Skeletal muscle cell (primary cell): ENCODE measurements at regions not wholly inside any gene's neighbourhood (a gene's known extent, or its start where the extent isn't known, plus 50 kb on each side); places are given as distances from the start of the nearest gene placed in this dataset.

Source experiments
- DNase-seq: peaks from one replicate; pipeline ENCODE4 v3.0.0-alpha.2; 2010; ENCODE audit warnings: low read depth
- H3K4me3 ChIP-seq: 2 replicates; pipeline ENCODE4 v1.5.1; 2011; ENCODE audit warnings: low read depth, mild to moderate bottlenecking, control low read depth, low read length, moderate library complexity

- no peak overlapping the region for H3K4me3 ChIP-seq
- no peak for DNase-seq
Observed at GRCh38 chr7:26543951-26544350, 252.3 kb downstream of the SNX10 start.

GRCh38 chr7:26546508-26547053 is 254.9 kb downstream of the SNX10 start:
- H3K4me3 ChIP-seq: no peak overlapping the region
- DNase-seq: no peak

GRCh38 chr7:26547156-26547555 is 255.5 kb downstream of the SNX10 start:
- no peak for DNase-seq
- no peak overlapping the region for H3K4me3 ChIP-seq

- no peak for DNase-seq
- no peak overlapping the region for H3K4me3 ChIP-seq
Observed at GRCh38 chr7:26549281-26549944, 257.8 kb downstream of the SNX10 start.

- no peak for DNase-seq
- H3K4me3 ChIP-seq: no peak overlapping the region
Observed at GRCh38 chr7:26550492-26550891, 258.8 kb downstream of the SNX10 start.

- DNase-seq: no peak
- H3K4me3 ChIP-seq: no peak overlapping the region
Observed at GRCh38 chr7:26551740-26552139, 260.1 kb downstream of the SNX10 start.

- no peak overlapping the region for H3K4me3 ChIP-seq
- no peak for DNase-seq
Observed at GRCh38 chr7:26553128-26553527, 261.5 kb downstream of the SNX10 start.

GRCh38 chr7:26553582-26553981 is 261.9 kb downstream of the SNX10 start:
- no peak overlapping the region for H3K4me3 ChIP-seq
- DNase-seq: no peak

- DNase-seq: no peak
- H3K4me3 ChIP-seq: no peak overlapping the region
Observed at GRCh38 chr7:26554952-26555351, 263.3 kb downstream of the SNX10 start.

GRCh38 chr7:26556061-26556881 is 264.6 kb downstream of the SNX10 start:
- H3K4me3 ChIP-seq: no peak overlapping the region
- DNase-seq: no peak

GRCh38 chr7:26560526-26561256 is 269.0 kb downstream of the SNX10 start:
- no peak for DNase-seq
- no peak overlapping the region for H3K4me3 ChIP-seq

- no peak for DNase-seq
- H3K4me3 ChIP-seq: no peak overlapping the region
Observed at GRCh38 chr7:26562841-26563240, 271.2 kb downstream of the SNX10 start.

GRCh38 chr7:26563406-26563805 is 271.7 kb downstream of the SNX10 start:
- no peak overlapping the region for H3K4me3 ChIP-seq

GRCh38 chr7:26567266-26567665 is 275.6 kb downstream of the SNX10 start:
- no peak overlapping the region for H3K4me3 ChIP-seq
- DNase-seq: no peak

More at GRCh38 chr7:26563406-26563805, 271.7 kb downstream of the SNX10 start:
- DNase-seq: no peak

- no peak overlapping the region for H3K4me3 ChIP-seq
- DNase-seq: no peak
Observed at GRCh38 chr7:26574476-26574875, 282.8 kb downstream of the SNX10 start.

GRCh38 chr7:26580064-26580591 is 284.3 kb downstream of the SKAP2 start:
- no peak for DNase-seq
- no peak overlapping the region for H3K4me3 ChIP-seq

- DNase-seq: no peak
- H3K4me3 ChIP-seq: no peak overlapping the region
Observed at GRCh38 chr7:26580711-26581110, 283.7 kb downstream of the SKAP2 start.

- no peak overlapping the region for H3K4me3 ChIP-seq
- DNase-seq: no peak
Observed at GRCh38 chr7:26583094-26583648, 281.2 kb downstream of the SKAP2 start.

- H3K4me3 ChIP-seq: no peak overlapping the region
- no peak for DNase-seq
Observed at GRCh38 chr7:26584326-26584725, 280.1 kb downstream of the SKAP2 start.
